ENCODE measurements at regions not wholly inside any gene's neighbourhood (a gene's known extent, or its start where the extent isn't known, plus 50 kb on each side); places are given as distances from the start of the nearest gene placed in this dataset.

GRCh38 chr9:75451045-75451444, 362.7 kb downstream of the OSTF1 start:
- TF ChIP-seq PATZ1 (CRISPR knock-in tag; IDR thresholded peaks at IDR 0.05; ENCODE audit: borderline replicate concordance) (no peak), PPARA (CRISPR knock-in tag; IDR thresholded peaks at IDR 0.05; ENCODE audit: borderline replicate concordance) (no peak), ESRRG (CRISPR knock-in tag; IDR thresholded peaks at IDR 0.05) (no peak), RARB (CRISPR knock-in tag; IDR thresholded peaks at IDR 0.05) (no peak), TOX (CRISPR knock-in tag; IDR thresholded peaks at IDR 0.05; ENCODE audit: borderline replicate concordance) (no peak), OSR1 (CRISPR knock-in tag; IDR thresholded peaks at IDR 0.05) (no peak), ZFP30 (CRISPR knock-in tag; IDR thresholded peaks at IDR 0.05) (no peak), SNAI2 (CRISPR knock-in tag; IDR thresholded peaks at IDR 0.05) (no peak), BACH2 (CRISPR knock-in tag; IDR thresholded peaks at IDR 0.05; ENCODE audit: borderline replicate concordance) (no peak), GLIS3 (CRISPR knock-in tag; IDR thresholded peaks at IDR 0.05) (no peak), ZNF70 (CRISPR knock-in tag; IDR thresholded peaks at IDR 0.05) (no peak), POU6F1 (CRISPR knock-in tag; IDR thresholded peaks at IDR 0.05; ENCODE audit: borderline replicate concordance, low read depth) (no peak)

Measured in SK-N-SH treated with all-trans-retinoic acid at 6 μM for 48 hours (cell line).